ENCODE measurements at regions not wholly inside any gene's neighbourhood (a gene's known extent, or its start where the extent isn't known, plus 50 kb on each side); places are given as distances from the start of the nearest gene placed in this dataset.
A peak's percentile ranks its signal among the peaks of the same experiment; 100 is the strongest.

DNA sequence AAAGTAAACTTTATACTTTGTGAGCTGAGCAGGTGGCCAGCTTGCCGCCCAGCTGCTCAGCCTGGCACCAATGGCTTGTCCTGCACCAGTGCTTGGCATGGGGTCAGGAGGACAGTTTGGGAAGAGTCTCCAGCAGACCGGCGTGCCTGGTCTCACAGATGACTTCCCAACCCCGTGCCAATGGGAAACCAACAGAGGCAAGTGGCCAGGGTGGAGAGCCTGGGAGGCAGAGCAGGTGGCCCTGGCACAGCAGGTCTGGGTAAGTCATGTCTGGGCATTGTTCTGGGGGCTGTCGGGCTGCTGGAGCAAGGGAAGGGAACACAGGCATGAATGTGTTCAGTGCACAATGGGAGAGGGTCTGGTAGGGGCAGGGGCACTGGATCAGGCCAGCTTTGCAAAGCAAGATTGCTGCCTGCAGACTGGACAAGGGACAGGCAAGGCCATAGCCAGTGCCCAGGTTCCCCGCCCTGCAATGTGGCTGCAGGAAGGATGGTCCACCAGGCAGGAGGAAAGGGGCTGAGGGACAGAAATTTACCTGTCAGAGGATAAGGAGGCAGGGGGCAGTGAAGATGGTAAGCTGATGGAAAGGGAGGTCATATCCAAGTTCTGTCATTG is 76.2 kb upstream of the ALDH1B1 start:
- peak; percentile 85 to 96 (median 94) for DNase-seq
- Histone ChIP-seq H3K27me3 (no peaks in the 10 kb centered on the region), H3K27ac (peak overlapping the region; percentile 56 to 84 (median 67)), H3K4me1 (peaks cover 51% of the 10 kb centered on the region), H3K36me3 (replicated peaks in 1 of 2; ENCODE audit: insufficient read depth in 1 of 2, low read depth in 2 of 2) (no peaks in the 10 kb centered on the region), H3K4me3 (no peak overlapping the region), H3K9me3 (no peaks in the 10 kb centered on the region)
- 28 to 30% methylated on average over 6 of the region's 6 CpGs for WGBS, 2 donors
- ATAC-seq: peak; percentile 86
- TF ChIP-seq POLR2A (IDR thresholded peaks at IDR 0.05): peak in 1 of 3 donors; percentile 3
- TF ChIP-seq, protein P1, sequence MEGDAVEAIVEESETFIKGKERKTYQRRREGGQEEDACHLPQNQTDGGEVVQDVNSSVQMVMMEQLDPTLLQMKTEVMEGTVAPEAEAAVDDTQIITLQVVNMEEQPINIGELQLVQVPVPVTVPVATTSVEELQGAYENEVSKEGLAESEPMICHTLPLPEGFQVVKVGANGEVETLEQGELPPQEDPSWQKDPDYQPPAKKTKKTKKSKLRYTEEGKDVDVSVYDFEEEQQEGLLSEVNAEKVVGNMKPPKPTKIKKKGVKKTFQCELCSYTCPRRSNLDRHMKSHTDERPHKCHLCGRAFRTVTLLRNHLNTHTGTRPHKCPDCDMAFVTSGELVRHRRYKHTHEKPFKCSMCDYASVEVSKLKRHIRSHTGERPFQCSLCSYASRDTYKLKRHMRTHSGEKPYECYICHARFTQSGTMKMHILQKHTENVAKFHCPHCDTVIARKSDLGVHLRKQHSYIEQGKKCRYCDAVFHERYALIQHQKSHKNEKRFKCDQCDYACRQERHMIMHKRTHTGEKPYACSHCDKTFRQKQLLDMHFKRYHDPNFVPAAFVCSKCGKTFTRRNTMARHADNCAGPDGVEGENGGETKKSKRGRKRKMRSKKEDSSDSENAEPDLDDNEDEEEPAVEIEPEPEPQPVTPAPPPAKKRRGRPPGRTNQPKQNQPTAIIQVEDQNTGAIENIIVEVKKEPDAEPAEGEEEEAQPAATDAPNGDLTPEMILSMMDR (IDR thresholded peaks at IDR 0.05): no peak
- intact Hi-C loops (cut with DNase I): no loop called here

DNA sequence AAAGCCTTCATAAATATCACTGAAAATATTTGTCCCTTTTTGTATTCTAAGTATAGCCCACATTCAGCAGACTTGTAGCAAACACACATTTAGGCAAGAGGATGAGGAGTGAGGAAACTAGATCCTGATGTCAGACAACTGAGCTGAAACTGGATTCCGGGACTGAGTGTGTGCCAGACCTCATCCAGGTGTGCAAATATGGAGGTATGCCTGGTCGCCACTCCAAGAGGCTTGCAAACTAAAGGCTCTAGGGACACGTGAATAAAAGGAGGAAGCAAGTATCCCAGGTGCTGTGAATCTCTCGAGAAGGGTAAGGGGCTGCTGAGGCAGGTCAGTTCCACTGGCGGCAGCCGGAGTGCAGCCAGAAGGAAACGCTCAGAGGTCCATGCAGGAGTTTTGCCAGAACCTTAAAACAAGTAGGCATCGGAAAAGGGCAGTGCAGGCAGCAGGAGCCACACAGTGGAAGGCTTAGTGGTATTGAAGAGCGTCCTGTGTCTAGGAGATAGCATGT is 77.4 kb upstream of the ALDH1B1 start:
- no peak for TF ChIP-seq POLR2A (IDR thresholded peaks at IDR 0.05)
- TF ChIP-seq, protein P1 (IDR thresholded peaks at IDR 0.05): no peak
- Histone ChIP-seq H3K27ac (peak overlapping the region; percentile 56 to 84 (median 67)), H3K27me3 (no peaks in the 10 kb centered on the region), H3K4me3 (no peak overlapping the region), H3K4me1 (peaks cover 54% of the 10 kb centered on the region), H3K9me3 (no peaks in the 10 kb centered on the region), H3K36me3 (replicated peaks in 1 of 2; ENCODE audit: insufficient read depth in 1 of 2, low read depth in 2 of 2) (no peaks in the 10 kb centered on the region)
- DNase-seq: peak in 2 of 4 donors; percentile 43 to 49
- ATAC-seq: no peak
- WGBS, 2 donors: 46 to 47% methylated on average over 9 of the region's 9 CpGs
- intact Hi-C loops (cut with DNase I): no loop called here

DNA sequence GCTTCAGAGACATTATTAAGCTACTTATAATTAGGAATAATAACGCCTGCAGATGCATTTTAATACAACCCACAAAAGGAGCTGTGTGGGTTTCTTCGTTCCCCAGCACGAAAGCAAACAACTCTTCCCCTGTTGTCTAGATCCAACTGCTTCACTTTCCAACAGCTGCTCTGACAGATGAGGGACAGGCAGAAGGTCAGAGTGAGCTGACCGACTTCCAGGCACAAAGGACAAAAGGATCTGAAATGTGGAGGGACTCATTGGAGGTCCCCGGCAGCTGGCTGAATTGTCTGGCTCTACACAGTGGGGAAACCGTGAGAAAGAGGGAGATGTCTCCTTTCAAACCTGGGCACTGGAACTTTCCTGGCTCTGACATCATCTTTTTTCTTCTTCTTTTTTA is 79.1 kb upstream of the ALDH1B1 start:
- DNase-seq (no peak), ATAC-seq (no peak)
- TF ChIP-seq, protein P1 (IDR thresholded peaks at IDR 0.05): no peak
- TF ChIP-seq POLR2A (IDR thresholded peaks at IDR 0.05): no peak
- Histone ChIP-seq H3K36me3 (replicated peaks in 1 of 2; ENCODE audit: insufficient read depth in 1 of 2, low read depth in 2 of 2) (no peaks in the 10 kb centered on the region), H3K9me3 (no peaks in the 10 kb centered on the region), H3K4me3 (no peak overlapping the region), H3K27me3 (no peaks in the 10 kb centered on the region), H3K4me1 (peaks cover 44% of the 10 kb centered on the region), H3K27ac (no peak overlapping the region)
- intact Hi-C loops (cut with DNase I): no loop called here
- WGBS, 2 donors: 52 to 65% methylated on average over 6 of the region's 6 CpGs

DNA sequence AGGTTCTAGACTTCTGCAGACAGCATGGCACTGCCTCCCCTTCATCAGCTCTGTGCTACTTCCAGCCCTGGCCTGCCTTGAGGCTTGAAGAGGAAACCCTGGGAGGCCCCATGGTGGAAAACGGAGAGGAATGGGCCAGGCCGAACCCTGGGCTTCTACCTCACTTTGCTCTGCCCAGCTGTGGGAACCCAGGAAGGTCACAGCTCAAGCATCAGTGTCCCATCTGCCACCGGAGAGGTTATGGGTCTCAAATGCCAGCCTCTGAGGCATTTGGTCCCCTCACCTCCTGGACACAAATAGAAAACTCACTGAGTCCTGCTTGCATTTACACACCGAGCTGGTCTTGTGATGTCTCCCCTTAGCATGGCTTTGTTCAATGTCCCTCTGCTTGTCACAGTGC is 80.1 kb upstream of the ALDH1B1 start:
- no peak for ATAC-seq
- WGBS, 2 donors: 84 to 95% methylated on average over 4 of the region's 4 CpGs

More for the DNA sequence above, 80.1 kb upstream of the ALDH1B1 start:
- no peak for DNase-seq
- peaks cover 35% of the 10 kb centered on the region for H3K4me1 ChIP-seq
- TF ChIP-seq, protein P1 (IDR thresholded peaks at IDR 0.05): no peak
- TF ChIP-seq POLR2A (IDR thresholded peaks at IDR 0.05): no peak
- no peaks in the 10 kb centered on the region for H3K9me3 ChIP-seq
- no peak overlapping the region for H3K4me3 ChIP-seq
- H3K27me3 ChIP-seq: no peaks in the 10 kb centered on the region
- H3K27ac ChIP-seq: no peak overlapping the region
- no peaks in the 10 kb centered on the region for H3K36me3 ChIP-seq (replicated peaks in 1 of 2; ENCODE audit: insufficient read depth in 1 of 2, low read depth in 2 of 2)
- intact Hi-C loops (cut with DNase I): no loop called here

Data from body of pancreas (tissue), 4 donors.